Esophagus squamous epithelium (tissue), 4 donors: ENCODE measurements at regions not wholly inside any gene's neighbourhood (a gene's known extent, or its start where the extent isn't known, plus 50 kb on each side); places are given as distances from the start of the nearest gene placed in this dataset.

Source experiments
- POLR2A ChIP-seq, 4 donors: fragments of 450-650 bp; IDR thresholded peaks; one replicate each; pipeline ENCODE4 v1.6.1; 2017; ENCODE audit warnings: antibody characterized with exemption in 4 of 4, mild to moderate bottlenecking in 4 of 4, moderate library complexity in 3 of 4
- TF ChIP-seq, protein P1 (sequence below), 6 experiments: fragments of 450-650 bp in 4 of 6; fragments of 200-600 bp in 2 of 6; sonication (generic) in 2 of 6; IDR thresholded peaks; one replicate each; pipeline ENCODE4 v1.5.1; 2016 to 2019; ENCODE audit warnings: antibody characterized with exemption in 6 of 6, mild to moderate bottlenecking in 4 of 6, moderate library complexity in 4 of 6

- TF ChIP-seq, protein P1, sequence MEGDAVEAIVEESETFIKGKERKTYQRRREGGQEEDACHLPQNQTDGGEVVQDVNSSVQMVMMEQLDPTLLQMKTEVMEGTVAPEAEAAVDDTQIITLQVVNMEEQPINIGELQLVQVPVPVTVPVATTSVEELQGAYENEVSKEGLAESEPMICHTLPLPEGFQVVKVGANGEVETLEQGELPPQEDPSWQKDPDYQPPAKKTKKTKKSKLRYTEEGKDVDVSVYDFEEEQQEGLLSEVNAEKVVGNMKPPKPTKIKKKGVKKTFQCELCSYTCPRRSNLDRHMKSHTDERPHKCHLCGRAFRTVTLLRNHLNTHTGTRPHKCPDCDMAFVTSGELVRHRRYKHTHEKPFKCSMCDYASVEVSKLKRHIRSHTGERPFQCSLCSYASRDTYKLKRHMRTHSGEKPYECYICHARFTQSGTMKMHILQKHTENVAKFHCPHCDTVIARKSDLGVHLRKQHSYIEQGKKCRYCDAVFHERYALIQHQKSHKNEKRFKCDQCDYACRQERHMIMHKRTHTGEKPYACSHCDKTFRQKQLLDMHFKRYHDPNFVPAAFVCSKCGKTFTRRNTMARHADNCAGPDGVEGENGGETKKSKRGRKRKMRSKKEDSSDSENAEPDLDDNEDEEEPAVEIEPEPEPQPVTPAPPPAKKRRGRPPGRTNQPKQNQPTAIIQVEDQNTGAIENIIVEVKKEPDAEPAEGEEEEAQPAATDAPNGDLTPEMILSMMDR (IDR thresholded peaks at IDR 0.05) = no peak
- no peak for TF ChIP-seq POLR2A (IDR thresholded peaks at IDR 0.05)
These were observed 203.6 kb upstream of the GRIK3 start for GRCh38 chr1:37237948-37238347.
